Activated gamma-delta T cell (primary cell): ENCODE measurements at regions not wholly inside any gene's neighbourhood (a gene's known extent, or its start where the extent isn't known, plus 50 kb on each side); places are given as distances from the start of the nearest gene placed in this dataset.

ENCODE experiments used
- DNase-seq: peaks from one replicate; lab custom pipeline; 2025; lab: John Stamatoyannopoulos, UW

DNA sequence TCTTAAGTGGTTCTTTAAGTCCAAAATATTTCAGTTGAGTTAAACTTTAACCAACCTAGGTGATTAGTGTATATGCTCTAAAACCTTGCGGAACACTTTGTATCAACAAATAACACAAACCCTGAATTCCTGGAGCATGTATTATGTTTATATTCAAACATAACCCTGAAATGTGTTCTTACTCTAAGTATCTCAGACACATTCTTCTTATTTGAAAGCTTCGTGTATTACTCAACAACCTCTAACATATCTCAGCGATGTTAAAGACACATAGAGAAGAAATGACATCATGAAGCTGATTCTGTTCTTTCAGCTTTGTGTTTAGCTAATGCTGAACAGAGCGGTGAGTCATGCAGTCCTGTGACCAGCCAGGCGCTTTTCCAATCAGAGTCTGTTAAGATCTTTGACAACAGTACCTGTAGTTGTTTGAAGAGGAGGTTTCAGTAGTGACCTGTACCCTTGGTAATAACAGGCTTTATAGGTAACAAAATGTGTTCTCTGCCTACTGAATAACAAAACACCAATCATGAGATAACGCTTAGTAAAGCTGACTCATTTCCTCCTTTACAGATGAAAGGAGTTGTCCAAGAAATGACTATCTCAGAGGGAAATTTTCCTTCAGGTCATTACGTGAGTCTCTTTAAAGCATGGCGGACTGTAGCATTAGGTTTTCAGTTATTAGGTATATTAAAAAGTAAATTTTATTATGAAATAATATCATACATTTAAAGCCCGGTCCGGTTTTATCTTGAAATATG is 67.3 kb upstream of the KLF6 start:
- no peak for DNase-seq

DNA sequence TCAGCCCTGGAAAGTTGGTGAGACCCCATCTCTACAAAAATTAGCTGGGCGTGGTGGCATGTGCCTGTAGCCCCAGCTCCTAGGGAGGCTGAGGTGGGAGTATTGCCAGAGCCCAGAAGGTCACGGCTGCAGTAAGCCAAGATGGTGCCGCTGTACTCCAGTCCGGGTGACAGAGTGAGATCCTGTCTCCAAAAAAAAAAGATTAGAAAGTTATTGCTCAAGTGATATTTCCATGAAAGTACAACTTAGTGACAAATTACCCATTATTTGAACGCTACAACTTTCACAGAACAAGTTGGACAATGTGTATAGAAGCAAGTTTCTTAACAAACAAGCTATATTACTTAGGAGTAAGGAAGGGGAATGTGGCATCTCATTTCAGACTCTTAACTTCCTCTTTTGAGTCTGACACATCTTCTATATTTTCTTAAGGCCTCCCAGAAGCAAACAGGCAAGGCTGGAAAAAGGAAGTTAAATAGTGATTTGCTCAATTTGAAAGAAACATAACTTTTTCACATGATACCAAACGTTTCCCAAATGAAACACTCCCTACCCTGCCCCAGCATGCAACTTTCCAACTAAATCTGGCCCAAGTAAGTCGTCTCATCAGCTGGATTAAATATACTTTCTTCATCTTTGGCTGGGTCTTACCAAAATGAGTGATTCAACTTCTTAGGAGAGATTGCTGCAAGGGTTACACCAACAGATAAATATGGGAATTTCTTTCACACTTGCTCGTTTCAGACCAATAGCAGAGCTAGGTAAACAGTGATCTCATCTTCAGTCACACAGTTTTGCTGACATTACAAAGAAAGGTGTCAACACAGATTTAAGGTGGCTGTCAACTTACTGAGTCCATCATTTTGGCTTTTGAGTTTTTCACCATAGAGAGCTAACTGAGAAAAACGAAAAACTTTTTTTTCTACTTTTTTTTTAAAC is 66.3 kb upstream of the KLF6 start:
- DNase-seq = no peak

DNA sequence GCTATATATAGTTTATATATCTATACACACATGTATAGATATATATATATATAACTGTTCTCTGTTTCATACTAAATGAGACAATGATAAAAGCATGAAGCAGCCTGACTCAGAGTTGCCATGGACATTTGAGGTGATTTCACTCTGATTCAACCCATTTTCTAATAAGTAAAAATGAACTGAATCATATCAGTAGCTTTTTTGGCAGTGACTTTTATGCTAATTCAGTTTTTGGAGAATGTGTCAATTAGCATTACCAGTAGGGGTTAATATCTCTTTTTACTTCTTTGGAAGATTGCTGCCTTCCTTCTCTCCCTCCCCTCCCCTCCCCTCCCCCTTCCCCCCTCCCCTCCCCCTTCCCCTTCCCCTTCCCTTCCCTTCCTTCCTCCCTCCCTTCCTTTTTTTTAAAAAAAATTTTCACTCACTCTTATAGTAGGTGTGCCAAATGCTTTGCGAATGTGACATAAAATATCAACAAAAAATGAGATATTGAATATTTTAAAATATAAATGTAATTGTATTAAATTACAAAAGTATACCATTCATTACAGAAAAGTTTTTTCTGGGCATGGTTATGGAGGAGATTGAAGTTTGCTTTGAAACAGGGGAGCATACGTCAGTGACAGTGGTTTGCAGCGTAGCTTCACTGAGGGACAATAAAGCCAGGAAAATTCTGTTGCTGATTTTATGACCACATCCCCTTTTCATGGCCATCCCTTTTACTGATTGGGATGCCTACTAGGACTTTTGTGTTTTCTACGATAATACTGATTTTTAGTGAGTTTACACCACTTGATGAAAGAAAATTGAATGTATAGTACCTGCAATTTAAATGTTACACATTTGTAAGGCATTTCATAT is 64.0 kb upstream of the KLF6 start:
- no peak for DNase-seq

DNA sequence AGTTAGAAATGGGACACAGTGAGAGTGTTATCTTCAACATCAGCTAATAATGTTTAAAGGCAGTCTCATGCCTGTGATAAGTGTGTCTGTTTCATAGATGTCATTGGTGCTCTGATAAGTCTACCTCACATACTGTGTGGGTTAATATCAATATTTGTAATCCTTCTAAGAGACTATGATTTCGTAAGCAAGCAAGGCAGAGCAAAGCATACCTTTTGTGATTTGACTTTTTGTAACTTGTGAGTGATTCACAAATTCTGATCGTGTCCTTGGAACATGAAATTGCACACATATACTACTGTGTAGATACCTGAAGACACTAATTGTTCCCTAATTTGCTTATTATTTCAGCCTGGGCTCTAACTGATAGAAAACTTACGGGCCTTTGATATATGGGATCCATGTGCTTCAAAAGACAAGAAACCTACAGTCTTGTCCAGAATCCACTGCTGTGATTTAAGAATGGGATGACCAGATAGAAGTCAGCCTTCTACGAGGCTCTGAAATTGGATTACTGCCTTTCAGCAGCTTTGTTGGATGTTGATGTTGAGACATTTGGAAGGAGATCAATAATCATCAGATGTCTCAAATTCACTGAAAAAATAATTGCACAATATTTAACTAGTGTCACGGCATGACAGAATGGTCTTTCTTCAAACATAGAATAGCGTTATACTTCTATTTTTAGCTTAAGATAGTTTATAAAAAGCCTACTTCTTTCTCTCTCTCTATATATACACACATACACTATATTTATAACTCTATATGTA is 63.2 kb upstream of the KLF6 start:
- DNase-seq = no peak

DNA sequence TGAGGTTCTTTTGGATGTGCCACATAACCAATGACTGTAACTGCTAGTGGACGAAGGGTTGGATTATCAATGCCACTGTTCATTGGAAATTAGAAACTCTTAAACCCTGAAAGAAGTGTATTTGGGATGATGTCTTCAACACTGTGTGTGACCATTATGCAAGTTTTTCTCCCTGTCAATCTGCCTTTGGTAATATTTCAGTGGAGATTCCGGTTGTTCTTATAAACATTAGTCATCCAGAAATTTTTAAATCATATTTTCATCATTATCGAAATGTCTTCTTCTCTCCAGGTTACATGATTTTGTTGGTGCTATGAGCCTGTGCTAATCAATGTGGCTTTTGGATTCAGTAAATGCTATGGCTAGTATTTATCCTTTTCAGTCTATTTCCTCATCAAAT is 61.7 kb upstream of the KLF6 start:
- DNase-seq = no peak

DNA sequence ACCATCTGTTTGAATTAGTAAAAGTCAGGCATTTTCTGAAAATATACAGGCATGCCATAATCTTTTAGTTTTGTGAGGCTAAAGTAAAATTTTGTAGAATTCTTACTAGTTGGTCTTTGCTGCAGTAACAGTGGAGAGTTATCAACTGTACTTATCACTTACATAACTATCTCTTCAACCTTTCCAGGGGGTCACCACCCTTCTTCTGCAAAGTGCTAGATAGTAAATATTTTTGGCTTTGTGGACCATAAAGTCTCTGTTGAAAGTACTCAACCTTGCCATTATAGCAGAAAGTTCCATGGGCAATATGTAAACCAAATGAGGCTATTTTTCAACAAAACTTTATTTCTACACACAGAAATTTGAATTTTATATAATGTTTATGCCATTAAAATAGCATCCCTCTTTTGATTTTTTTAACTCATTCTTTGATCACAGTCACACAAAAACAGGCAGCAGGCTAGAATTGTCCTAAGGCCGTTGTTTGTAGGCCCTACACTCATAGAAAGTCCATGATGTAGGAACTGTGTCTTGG is 59.5 kb upstream of the KLF6 start:
- DNase-seq = no peak

DNA sequence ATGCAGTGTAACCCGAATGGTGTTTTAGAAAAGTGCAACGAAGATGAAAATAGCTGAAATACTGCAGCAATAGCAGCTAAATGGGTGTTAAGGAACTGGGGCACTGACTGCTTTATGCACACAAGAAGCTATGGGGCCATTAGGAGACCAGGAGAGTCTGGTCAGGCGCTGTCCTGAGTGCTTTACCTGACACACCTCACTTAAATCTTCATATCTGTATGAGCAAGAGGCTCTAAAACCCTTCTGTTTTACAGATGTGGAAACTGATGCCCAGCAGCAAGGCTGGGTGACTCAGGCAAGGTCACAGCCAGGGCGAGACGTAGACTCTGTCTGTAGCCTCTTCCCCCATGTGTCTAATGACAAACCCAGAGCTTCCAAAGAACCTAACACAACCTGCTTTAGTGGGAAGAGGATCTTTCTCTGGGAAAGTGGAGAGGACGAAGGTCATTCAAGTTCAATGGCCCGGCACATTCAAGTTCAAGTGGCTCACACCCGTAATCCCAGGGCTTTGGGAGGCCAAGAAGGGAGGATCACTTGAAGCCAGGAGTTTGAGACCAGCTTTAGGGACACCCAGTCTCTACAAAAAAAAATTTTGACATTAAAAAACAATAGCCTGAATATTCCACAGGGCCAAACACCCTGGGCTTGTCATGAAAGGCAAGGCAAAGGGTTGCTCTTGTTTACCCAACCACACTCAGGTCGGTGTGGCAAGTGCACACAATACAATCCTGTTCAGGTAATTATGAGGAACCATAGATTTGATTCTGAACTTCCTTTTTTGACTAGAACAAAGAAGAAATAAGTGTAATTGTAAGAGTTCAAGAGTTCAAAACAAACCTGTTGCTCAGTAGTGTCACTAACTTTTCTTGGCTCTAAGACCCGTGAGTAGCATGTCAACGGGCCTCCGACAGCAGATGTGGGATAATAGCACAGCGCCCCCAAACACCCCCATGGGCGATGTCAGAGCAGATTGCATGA is 53.7 kb upstream of the KLF6 start:
- no peak for DNase-seq

DNA sequence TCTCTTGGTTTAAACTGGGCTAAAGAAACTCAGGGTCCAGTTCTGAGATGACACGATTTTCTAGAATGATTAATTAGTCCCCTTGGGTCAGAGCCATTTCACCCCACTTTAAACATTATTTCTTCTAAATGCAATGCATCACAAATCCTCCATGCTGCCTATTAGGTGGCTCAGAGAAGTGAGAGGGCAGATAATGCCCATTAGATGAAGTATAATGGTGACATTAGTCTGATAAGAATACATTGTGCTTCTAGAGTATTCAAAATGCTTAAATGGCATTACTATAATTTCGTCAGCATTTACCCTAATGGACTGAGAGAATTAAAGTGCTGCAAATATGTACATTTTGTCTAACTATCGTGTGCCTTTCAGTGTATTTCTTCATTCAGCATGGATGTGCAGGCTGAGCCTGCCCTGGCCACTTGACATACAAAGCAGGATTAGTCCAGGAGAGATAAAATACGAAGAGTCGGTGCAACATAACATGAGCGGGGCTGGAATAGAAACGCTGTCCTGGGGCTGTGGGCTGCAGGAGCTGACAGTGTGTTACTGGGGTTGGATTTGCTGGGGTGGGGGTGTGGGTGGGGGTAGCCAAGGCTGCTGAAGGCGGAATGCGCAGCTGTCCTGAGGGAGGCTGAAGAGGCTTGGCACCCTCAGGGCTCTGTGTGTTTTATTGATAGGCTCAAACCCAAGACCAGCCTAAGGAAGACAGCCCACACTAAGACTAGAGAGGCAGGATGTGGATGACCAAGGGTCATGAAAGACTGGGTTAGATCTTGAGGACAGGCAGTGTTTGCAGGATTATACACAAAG is 52.8 kb upstream of the KLF6 start:
- DNase-seq = no peak

DNA sequence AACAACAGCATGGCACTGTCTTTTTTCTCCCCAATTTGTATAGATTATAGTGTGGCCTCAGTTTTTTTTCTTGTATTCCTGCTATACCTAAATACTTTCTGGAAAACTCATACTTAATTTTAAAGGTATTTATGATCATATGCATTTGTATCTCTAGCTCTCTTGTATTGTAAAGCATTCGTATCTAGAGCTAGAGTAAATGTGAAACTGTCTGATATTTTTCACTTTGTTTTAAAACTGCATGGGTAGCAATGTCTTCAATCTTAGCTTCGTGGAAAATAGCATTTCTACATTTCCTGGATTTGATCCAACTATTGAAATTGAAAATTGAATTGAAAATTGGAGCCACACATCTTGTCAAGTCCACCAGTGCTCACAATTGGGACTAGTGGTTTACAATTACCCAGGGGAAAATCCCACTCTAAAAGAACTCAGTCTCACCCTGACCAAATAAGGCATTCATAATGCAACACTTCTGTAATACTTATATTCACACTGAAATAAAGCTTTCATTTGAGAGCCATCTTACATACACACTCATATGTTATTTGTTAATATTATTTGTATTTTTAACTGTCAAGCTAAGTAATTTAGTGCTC is 51.3 kb upstream of the KLF6 start:
- DNase-seq = no peak

DNA sequence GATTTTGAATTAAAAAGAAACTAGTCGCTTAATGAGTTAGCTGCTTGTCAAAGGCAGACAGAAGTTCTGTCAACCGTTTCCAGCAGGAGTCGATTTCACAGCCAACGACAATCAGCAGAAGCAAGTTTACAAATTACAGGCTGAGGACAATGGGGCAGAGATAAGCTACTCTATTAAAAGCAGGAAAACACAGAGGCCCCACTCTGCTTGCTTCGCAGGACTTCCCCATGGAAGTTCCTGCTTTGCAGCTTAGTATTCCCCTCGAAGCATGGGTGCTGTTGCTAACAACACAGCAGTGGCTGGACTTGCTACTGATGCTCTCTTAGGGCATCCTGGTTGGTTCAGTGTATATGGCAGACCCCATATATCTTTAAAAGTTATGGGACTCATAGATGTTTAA is 50.8 kb upstream of the KLF6 start:
- no peak for DNase-seq

DNA sequence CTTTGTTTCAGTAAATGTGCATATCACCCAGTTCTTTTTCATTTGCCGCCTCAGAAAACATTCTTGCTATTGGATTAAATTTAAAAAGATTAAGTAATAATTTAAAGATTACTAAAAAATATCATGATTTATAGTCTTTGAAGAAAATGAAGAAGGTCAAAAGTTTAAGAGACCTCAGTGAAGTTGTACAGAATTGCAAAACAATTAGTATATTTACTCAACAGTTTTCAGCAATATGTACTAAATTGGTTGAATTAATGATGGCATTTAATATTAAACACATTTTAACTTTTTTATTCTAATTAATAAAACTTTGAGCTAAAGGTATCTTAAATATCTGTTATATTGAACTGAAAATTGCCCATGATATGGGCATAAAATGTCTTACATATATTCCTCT is 49.9 kb upstream of the KLF6 start:
- no peak for DNase-seq
